GM21529 (cell line): ENCODE measurements at regions not wholly inside any gene's neighbourhood (a gene's known extent, or its start where the extent isn't known, plus 50 kb on each side); places are given as distances from the start of the nearest gene placed in this dataset.
"Not testable (repeated sequence)": the region's sequence is repeated elsewhere in the genome, so short reads cannot be mapped to it uniquely, and the experiment has no call there.

Experiments
- ATAC-seq: cut with Tn5 transposase; IDR thresholded peaks from one replicate; pipeline ENCODE4 v1.9.1; 2021; ENCODE audit not compliant: unreplicated experiment

GRCh38 chr5:165411532-165411931 lies 1906.1 kb downstream of the MAT2B start:
- not testable (repeated sequence) for ATAC-seq

- no peak for ATAC-seq
Observed at GRCh38 chr5:165420493-165420892, 1915.1 kb downstream of the MAT2B start.

- no peak for ATAC-seq
Observed at GRCh38 chr5:165423697-165424299, 1918.4 kb downstream of the MAT2B start.

GRCh38 chr5:165425594-165425993 lies 1920.2 kb downstream of the MAT2B start:
- ATAC-seq, result no peak

DNA sequence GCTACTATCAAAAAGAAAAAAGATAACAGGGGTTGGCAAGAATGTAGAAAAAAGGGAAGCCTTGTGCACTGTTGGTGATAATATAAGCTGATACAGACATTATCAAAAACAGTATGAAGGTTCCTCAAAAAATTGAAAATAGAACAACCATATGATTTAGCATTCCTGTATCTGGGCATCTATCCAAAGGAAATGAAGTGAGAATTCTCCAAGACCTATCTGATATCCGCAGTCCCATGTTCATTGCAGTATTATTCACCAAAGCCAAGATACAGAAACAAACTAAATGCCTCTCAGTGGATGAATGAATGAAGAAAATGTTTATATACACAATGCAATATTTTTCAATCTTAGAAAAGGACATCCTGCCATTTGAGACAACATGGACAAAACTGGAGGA lies 1943.3 kb downstream of the MAT2B start:
- no peak for ATAC-seq

GRCh38 chr5:165457859-165458481 lies 1952.6 kb downstream of the MAT2B start:
- no peak for ATAC-seq

- ATAC-seq, result no peak
Observed at GRCh38 chr5:165459232-165459631, 1953.8 kb downstream of the MAT2B start.

- no peak for ATAC-seq
Observed at GRCh38 chr5:165460911-165461310, 1955.5 kb downstream of the MAT2B start.

- ATAC-seq, result no peak
Observed at GRCh38 chr5:165477546-165477945, 1972.1 kb downstream of the MAT2B start.

- no peak for ATAC-seq
Observed at GRCh38 chr5:165495829-165496380, 1990.5 kb downstream of the MAT2B start.

DNA sequence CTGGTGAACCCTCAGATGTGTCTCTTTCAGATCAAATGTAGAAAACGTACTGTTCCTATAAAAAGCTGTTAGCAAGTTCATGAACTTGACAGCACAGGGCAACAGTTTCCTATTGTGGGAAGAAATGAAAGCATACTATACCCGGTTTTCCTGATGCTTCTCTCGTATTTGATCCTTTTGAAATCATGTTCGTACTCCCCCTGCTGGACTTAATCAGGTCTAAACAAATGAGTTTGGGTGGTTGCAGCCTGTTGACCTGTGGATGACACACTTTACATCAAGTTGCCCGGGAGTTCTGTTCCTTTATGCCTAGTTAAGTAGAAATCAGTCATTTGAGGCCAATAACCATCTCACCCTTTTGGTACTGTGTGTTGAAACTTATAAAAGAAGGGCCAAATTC lies 1992.3 kb downstream of the MAT2B start:
- ATAC-seq, result no peak

DNA sequence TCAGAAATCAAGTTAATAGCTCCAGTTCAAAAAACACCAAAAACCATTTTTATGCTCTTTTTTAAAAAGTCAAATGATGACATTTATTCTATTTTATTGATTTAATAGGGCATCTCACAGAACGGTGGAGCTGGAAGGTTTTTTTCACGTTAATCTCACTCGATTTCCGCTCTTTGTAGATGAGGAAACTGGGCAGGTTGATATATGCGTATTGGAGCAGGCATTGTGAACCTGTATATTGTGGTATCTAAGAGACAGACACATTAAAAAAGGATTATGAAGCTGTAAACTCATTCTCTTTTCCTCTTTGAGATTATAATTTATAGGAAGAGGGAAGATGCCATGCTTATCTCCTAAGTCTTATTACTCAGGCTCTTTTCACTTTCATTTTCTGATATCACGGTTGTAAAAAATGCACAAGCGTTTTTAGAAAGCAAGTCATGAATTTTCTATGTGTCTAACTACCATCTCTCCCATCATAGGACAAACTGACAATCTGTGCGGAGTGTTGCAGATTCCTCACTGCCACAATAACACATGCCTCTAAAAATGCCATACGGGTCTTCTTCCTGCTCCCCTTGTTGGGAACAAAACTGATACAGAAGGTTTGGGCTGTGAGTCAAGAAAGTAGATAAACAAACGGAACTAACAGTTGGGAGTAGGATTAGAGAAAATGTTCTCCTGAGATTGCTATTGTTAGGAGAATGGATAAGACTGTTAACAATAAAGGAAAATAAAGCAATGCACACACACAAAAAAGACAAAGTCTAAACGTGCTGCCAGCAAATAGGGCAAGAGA lies 1997.7 kb downstream of the MAT2B start:
- no peak for ATAC-seq

- no peak for ATAC-seq
Observed at GRCh38 chr5:165504674-165505073, 1999.3 kb downstream of the MAT2B start.

- ATAC-seq, result no peak
Observed at GRCh38 chr5:165508286-165508685, 2002.9 kb downstream of the MAT2B start.

DNA sequence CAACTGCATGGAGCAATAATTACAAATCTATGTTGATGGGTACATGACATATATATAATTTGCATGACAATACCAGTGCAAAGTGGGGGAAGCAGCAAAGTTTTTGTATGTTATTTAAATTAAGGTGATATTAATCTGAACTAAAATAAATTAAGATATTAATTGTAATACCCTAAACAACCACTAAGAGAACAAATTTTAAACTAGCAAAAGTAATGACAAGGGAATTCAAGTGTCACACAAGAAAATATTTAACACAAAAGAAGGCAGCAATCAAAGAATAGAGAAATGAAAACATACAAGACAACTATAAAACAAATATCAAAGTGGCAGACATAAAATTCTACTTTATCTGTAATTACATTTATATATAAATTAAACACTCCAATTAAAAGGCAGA lies 2003.4 kb downstream of the MAT2B start:
- no peak for ATAC-seq

DNA sequence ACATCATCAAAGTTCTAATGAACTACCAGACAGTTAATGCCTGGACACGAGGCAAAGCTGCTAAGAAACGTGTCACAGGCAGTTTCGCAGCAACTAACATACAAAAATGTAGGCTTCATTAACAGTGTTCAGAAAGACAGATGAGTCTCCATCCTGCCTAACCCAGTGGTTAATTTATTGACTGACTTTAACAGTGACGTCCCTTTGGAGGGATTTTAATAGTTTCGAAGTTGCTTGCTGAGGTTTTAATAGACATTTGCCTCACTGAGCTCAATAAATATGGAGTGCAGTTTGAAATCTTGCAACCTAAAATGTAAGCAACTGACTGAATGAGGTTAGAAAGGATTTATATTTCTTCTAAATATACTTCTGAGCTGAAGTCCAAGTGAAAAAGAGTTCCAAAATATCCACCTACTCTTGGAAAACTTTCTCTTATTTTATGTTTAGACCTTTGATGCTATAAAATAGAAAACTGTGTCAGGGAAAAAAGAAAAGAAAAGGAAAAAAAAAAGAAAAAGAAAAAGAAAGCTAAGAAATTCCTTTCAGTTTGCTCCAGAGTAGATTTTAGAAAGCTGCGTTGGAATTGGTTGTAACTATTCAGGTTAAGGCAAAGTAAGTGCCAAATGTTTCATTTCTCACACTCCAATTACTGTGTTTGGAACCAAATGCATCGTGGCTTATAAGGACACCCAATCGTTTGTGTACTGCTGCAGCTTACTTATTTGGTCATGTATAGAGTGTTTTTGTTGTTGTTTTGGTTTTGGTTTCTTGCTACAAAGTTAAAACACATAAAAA lies 2016.6 kb downstream of the MAT2B start:
- ATAC-seq, result no peak

GRCh38 chr5:165525271-165525670 lies 2019.9 kb downstream of the MAT2B start:
- no peak for ATAC-seq

- no peak for ATAC-seq
Observed at GRCh38 chr5:165526357-165526756, 2020.9 kb downstream of the MAT2B start.

DNA sequence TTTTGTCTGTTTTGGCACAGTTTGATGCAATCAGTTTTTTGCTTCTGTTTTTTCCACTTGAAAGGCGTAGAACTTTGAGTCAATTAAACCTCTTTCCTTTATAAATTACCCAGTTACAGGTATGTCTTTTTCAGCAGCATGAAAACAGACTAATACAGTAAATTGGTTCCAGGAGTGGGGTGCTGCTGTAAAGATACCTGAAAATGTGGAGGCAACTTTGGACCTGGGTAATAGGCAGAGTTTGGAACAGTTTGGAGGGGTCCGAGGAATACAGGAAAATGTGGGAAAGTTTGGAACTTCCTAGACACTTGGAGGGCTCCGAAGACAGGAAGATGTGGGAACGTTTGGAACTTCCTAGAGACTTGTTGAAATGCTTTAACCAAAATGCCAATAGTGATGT lies 2022.2 kb downstream of the MAT2B start:
- no peak for ATAC-seq

DNA sequence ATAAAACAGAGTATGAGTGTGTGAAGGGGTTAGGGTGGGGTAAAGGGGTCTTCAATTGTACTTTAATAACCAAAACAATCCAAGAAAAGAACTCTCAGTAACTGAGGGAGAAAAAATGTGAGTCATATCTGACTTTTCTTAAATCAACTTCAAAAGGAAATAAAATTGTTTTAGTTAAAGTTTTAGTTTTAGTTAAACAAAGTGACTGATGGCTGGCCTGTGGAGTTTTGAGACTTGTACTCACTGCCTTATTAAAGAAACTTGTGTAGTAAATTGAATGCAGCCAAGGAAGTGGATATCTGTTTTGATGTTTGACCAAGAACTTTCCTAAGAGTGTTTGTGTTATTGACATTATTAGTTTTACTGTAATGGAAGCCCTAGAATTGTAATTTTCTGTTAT lies 2032.6 kb downstream of the MAT2B start:
- no peak for ATAC-seq

DNA sequence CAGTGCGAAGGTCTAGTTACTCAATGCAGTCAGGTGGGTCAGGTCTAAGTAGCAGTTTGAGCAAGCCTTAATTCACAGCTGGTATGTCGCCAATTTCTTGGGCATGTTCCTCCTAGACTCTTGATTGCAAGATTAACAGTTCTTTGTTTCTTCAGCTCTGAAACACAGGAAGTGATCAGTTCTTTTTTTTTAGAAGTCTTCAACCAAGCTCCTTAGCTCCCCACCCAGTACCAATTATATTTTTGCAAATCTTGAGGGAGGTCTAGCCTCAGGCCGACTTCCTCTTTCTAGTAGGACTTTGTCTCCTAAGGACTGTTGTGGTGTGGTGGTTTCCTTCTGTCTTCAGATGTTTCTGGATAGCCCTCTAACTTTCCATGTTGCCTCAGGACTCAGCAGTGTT lies 2054.2 kb downstream of the MAT2B start:
- ATAC-seq, result no peak
